ENCODE measurements at regions not wholly inside any gene's neighbourhood (a gene's known extent, or its start where the extent isn't known, plus 50 kb on each side); places are given as distances from the start of the nearest gene placed in this dataset.
"Not testable (repeated sequence)": the region's sequence is repeated elsewhere in the genome, so short reads cannot be mapped to it uniquely, and the experiment has no call there.

DNA sequence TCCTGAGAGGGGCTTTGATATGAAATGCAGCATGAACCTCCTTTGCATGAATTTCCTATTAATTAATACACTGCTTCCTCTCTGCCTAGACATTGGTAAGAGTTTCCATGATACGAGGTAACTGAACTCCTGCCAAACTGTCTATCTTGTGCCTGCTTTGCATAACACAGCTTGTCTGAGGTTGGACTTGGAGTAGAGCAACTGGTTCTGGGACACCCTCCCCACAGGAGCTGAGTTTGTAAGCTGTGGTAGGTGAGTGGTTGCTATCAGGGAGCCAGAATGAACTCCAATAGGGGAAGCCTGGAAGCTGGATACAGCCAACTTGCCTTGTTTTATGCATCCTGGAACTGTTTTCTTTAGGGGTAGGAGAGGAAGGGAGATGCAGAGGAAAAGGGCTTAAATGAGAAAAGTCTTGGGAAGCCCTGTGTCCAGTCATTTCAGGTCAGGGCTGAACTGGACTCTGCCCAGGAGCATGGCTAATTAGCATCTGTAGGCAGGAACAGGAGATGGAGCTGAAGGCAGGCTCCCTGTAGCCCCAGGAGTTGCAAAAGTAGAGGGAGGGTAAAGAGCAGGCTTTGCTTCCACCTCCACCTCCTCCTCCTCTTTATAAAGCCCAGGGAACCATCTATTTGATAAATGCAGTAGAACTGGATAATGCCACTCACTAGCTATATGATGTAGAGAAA lies 73.2 kb upstream of the GPR158 start:
- H3K36me3 ChIP-seq (ENCODE audit: control insufficient read depth, insufficient read depth, low read length), result no peaks in the 10 kb centered on the region
- no peaks in the 10 kb centered on the region for H3K4me1 ChIP-seq (ENCODE audit: control insufficient read depth, insufficient read depth, low read length, poor library complexity, severe bottlenecking)
- no peaks in the 10 kb centered on the region for H3K9me3 ChIP-seq (ENCODE audit: control insufficient read depth, low read length)
- H3K27ac ChIP-seq (ENCODE audit: low read depth, low read length, severe bottlenecking), result no peak overlapping the region
- WGBS, 2 experiments (ENCODE audit: insufficient coverage in 2 of 2), result 80 to 86% methylated on average over 1 of the region's 1 CpG
- no peak overlapping the region for H3K4me3 ChIP-seq (ENCODE audit: extremely low read depth, insufficient read depth, low read length, poor library complexity, severe bottlenecking)

DNA sequence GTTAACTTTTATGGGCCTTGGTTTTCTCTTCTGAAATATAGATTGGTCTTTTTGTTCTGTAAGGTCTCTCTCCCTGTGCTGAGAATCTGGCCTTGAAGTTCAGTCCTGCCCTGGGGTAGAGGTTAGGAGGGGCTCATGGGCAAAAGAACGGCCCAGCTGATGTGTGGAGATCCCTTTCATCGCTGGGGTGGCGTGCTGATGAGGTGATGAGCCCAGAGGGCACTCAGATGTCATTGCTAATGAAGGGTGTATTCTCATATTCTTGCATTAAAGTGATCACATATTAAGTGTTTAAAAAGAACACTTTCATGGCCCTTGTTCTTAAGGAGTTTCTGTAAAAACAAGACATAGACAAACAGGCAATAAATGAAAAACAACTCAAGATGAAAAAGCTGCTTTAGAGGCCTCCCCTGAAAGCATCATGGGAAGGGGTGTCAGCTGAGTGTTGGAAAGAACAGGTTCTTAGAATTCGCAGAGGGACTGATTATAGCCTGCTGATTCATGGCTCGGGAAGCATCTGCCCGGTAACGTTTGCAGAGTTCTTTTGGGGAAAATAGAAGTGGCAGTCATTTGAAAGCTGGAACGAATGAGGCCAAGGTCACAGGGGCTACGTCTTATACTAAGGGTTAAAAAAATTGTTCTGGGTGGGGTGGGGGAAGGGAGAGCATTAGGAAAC lies 72.5 kb upstream of the GPR158 start:
- no peak overlapping the region for H3K27ac ChIP-seq (ENCODE audit: low read depth, low read length, severe bottlenecking)
- no peaks in the 10 kb centered on the region for H3K4me1 ChIP-seq (ENCODE audit: control insufficient read depth, insufficient read depth, low read length, poor library complexity, severe bottlenecking)
- 82 to 90% methylated on average over 5 to 8 of the region's 9 CpGs for WGBS, 2 experiments (ENCODE audit: insufficient coverage in 2 of 2)
- H3K36me3 ChIP-seq (ENCODE audit: control insufficient read depth, insufficient read depth, low read length), result no peaks in the 10 kb centered on the region
- H3K4me3 ChIP-seq (ENCODE audit: extremely low read depth, insufficient read depth, low read length, poor library complexity, severe bottlenecking), result no peak overlapping the region
- no peaks in the 10 kb centered on the region for H3K9me3 ChIP-seq (ENCODE audit: control insufficient read depth, low read length)

DNA sequence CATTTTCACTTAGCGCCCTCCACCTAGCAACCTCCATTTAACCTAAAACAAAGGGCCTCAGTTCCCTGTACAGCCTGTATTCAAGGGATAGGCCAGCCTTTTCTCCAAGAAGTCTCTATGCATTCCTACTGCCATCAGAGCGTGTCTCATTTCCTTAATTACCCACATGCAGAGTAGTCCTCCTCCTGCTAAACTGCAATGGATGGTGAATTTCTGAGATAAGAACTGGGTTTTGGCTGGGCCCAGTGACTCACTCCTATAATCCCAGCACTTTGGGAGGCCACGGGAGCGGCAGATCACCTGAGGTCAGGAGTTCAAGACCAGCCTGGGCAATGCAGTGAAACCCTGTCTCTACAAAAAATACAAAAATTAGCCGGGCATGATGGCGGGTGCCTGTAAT lies 71.1 kb upstream of the GPR158 start:
- H3K9me3 ChIP-seq (ENCODE audit: control insufficient read depth, low read length), result no peaks in the 10 kb centered on the region
- no peaks in the 10 kb centered on the region for H3K4me1 ChIP-seq (ENCODE audit: control insufficient read depth, insufficient read depth, low read length, poor library complexity, severe bottlenecking)
- no peak overlapping the region for H3K4me3 ChIP-seq (ENCODE audit: extremely low read depth, insufficient read depth, low read length, poor library complexity, severe bottlenecking)
- no peaks in the 10 kb centered on the region for H3K36me3 ChIP-seq (ENCODE audit: control insufficient read depth, insufficient read depth, low read length)
- H3K27ac ChIP-seq (ENCODE audit: low read depth, low read length, severe bottlenecking), result no peak overlapping the region
- WGBS, 2 experiments (ENCODE audit: insufficient coverage in 2 of 2), result 81 to 100% methylated on average over 3 of the region's 6 CpGs

DNA sequence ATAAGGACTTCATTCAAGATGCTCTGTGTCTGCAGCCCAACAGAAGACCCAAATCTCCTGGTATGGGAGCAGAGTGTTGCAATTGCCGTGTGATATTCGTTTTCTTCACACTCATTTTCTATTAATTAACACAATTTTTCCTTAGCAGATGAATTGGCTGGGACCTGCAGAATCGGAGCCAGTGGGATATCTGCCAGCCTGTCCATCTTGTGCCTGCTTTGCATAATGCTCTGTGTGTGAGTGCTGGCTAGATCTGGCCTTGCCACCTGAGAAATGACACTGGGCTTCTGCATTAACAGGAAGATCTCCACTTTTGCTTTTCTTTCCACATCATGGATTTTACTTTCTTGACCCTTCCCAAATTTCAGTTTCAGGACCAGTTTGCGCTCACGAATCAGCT lies 70.4 kb upstream of the GPR158 start:
- 90 to 100% methylated on average over 1 to 2 of the region's 5 CpGs for WGBS, 2 experiments (ENCODE audit: insufficient coverage in 2 of 2)

DNA sequence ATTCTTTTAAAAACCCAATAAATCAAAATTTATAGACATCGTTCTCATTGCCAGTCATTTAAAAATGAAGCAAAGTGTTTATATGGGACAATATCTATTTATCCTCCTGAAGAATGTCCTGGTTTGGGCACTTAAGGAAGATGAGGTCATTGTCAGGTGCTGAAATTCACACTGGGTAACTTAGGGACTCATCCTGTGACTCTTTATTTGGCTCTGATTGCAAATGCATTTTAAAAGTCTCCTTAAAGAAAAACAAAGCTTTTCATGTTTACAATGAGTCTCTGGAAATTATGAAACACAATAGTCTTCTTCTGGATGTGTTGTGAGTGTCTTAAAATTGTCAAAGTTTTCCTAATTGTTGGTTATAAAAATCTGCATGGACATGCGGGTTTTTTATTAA lies 69.5 kb upstream of the GPR158 start:
- Histone ChIP-seq H3K27ac (ENCODE audit: low read depth, low read length, severe bottlenecking) (no peak overlapping the region), H3K4me1 (ENCODE audit: control insufficient read depth, insufficient read depth, low read length, poor library complexity, severe bottlenecking) (no peaks in the 10 kb centered on the region), H3K4me3 (ENCODE audit: extremely low read depth, insufficient read depth, low read length, poor library complexity, severe bottlenecking) (no peak overlapping the region), H3K9me3 (ENCODE audit: control insufficient read depth, low read length) (no peaks in the 10 kb centered on the region), H3K36me3 (ENCODE audit: control insufficient read depth, insufficient read depth, low read length) (no peaks in the 10 kb centered on the region)
- WGBS, 2 experiments (ENCODE audit: insufficient coverage in 2 of 2), result no CpG with 5 or more reads among the region's 2 CpGs

More for the DNA sequence above, 70.4 kb upstream of the GPR158 start:
- no peak overlapping the region for H3K27ac ChIP-seq (ENCODE audit: low read depth, low read length, severe bottlenecking)
- H3K4me1 ChIP-seq (ENCODE audit: control insufficient read depth, insufficient read depth, low read length, poor library complexity, severe bottlenecking), result no peaks in the 10 kb centered on the region
- H3K36me3 ChIP-seq (ENCODE audit: control insufficient read depth, insufficient read depth, low read length), result no peaks in the 10 kb centered on the region
- H3K4me3 ChIP-seq (ENCODE audit: extremely low read depth, insufficient read depth, low read length, poor library complexity, severe bottlenecking), result no peak overlapping the region
- H3K9me3 ChIP-seq (ENCODE audit: control insufficient read depth, low read length), result no peaks in the 10 kb centered on the region

DNA sequence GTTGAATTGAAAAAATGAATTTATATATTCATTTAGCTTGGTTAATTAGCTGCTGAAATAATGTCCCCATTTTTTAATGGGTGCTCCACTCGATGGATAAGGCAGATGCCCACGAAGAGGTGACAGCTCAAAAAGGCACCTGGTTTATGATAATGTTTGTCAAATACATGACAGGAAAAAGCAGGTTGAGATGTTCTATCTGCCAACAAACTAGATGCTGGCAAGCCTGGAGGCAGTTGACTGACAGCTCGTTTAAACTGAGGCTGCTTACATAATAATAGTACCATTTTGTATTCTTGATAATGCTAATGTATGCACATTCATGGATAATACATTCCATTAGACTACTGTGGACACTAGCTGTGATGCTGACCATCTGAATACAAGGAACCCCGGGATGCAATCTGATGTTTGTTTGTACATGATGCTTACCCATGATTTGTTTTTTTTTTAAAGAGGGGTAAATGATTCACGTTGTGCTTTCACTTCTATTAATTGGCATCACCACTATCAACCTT lies 69.0 kb upstream of the GPR158 start:
- Histone ChIP-seq H3K4me3 (ENCODE audit: extremely low read depth, insufficient read depth, low read length, poor library complexity, severe bottlenecking) (no peak overlapping the region), H3K4me1 (ENCODE audit: control insufficient read depth, insufficient read depth, low read length, poor library complexity, severe bottlenecking) (no peaks in the 10 kb centered on the region), H3K9me3 (ENCODE audit: control insufficient read depth, low read length) (no peaks in the 10 kb centered on the region), H3K36me3 (ENCODE audit: control insufficient read depth, insufficient read depth, low read length) (no peaks in the 10 kb centered on the region), H3K27ac (ENCODE audit: low read depth, low read length, severe bottlenecking) (no peak overlapping the region)
- WGBS, 2 experiments (ENCODE audit: insufficient coverage in 2 of 2), result 25 to 56% methylated on average over 1 to 2 of the region's 5 CpGs

DNA sequence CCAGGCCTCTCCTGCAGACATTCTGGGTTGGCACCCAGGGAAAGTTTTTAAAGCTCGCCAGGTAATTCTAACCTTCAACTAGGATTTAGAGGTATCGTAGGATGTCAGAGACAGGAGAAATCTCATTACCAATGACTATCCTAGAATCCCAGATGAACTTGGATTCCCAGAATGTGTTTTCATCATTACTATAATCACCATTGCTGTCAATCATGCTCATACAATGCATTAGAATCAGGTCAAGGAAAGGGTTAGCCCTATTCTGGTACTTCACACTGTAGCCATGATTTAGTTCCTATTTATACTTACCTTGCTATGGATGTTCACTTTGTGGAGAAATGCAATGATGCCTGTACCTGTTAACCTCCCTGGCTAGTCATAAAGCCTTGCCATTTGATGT lies 67.0 kb upstream of the GPR158 start:
- no peak overlapping the region for H3K4me3 ChIP-seq (ENCODE audit: extremely low read depth, insufficient read depth, low read length, poor library complexity, severe bottlenecking)
- 83% methylated on average over 1 of the region's 2 CpGs; no CpG with 5 or more reads in 1 of the 2 experiments for WGBS, 2 experiments (ENCODE audit: insufficient coverage in 2 of 2)
- H3K27ac ChIP-seq (ENCODE audit: low read depth, low read length, severe bottlenecking), result no peak overlapping the region
- no peaks in the 10 kb centered on the region for H3K36me3 ChIP-seq (ENCODE audit: control insufficient read depth, insufficient read depth, low read length)
- no peaks in the 10 kb centered on the region for H3K4me1 ChIP-seq (ENCODE audit: control insufficient read depth, insufficient read depth, low read length, poor library complexity, severe bottlenecking)
- H3K9me3 ChIP-seq (ENCODE audit: control insufficient read depth, low read length), result no peaks in the 10 kb centered on the region

DNA sequence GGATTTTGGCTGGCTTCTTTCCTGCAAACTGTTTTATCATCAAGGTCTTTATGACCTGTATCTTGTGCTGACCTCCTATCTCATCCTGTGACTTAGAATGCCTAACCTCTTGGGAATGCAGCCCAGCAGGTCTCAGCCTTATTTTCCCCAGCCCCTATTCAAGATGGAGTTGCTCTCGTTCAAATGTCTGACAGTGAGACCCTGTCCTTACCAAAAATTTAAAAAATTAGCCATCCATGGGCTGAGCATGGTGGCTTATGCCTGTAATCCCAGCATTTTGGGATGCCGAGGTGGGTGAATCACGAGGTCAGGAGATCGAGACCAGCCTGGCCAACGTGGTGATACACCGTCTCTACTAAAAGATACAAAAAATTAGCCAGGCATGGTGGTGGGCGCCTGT lies 64.9 kb upstream of the GPR158 start:
- H3K36me3 ChIP-seq (ENCODE audit: control insufficient read depth, insufficient read depth, low read length); H3K27ac ChIP-seq (ENCODE audit: low read depth, low read length, severe bottlenecking); H3K4me1 ChIP-seq (ENCODE audit: control insufficient read depth, insufficient read depth, low read length, poor library complexity, severe bottlenecking); H3K4me3 ChIP-seq (ENCODE audit: extremely low read depth, insufficient read depth, low read length, poor library complexity, severe bottlenecking); H3K9me3 ChIP-seq (ENCODE audit: control insufficient read depth, low read length): not testable (repeated sequence)
- 91 to 97% methylated on average over 7 of the region's 7 CpGs for WGBS, 2 experiments (ENCODE audit: insufficient coverage in 2 of 2)

DNA sequence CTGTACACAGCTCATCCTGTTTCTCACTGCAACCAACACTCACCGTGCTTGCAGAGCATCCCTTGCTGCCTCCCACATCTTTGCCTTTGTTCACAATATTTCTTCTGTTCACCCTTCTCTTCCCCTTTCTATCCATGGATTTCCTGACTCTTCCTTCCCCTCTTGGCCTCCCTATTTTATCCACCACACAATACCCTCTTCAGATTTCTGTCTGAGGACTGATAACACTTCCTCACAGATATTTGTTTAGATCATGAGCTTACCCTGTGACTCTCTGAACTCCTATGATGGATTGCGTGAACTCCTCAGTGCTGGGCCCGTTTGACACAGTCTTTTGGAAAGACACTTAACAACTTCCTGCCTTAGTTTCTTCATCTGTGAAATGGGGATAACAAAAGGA lies 62.8 kb upstream of the GPR158 start:
- Histone ChIP-seq H3K9me3 (ENCODE audit: control insufficient read depth, low read length) (no peaks in the 10 kb centered on the region), H3K36me3 (ENCODE audit: control insufficient read depth, insufficient read depth, low read length) (no peaks in the 10 kb centered on the region), H3K27ac (ENCODE audit: low read depth, low read length, severe bottlenecking) (no peak overlapping the region), H3K4me3 (ENCODE audit: extremely low read depth, insufficient read depth, low read length, poor library complexity, severe bottlenecking) (no peak overlapping the region), H3K4me1 (ENCODE audit: control insufficient read depth, insufficient read depth, low read length, poor library complexity, severe bottlenecking) (peaks cover 2% of the 10 kb centered on the region)
- WGBS, 2 experiments (ENCODE audit: insufficient coverage in 2 of 2), result 82 to 100% methylated on average over 1 to 2 of the region's 3 CpGs

DNA sequence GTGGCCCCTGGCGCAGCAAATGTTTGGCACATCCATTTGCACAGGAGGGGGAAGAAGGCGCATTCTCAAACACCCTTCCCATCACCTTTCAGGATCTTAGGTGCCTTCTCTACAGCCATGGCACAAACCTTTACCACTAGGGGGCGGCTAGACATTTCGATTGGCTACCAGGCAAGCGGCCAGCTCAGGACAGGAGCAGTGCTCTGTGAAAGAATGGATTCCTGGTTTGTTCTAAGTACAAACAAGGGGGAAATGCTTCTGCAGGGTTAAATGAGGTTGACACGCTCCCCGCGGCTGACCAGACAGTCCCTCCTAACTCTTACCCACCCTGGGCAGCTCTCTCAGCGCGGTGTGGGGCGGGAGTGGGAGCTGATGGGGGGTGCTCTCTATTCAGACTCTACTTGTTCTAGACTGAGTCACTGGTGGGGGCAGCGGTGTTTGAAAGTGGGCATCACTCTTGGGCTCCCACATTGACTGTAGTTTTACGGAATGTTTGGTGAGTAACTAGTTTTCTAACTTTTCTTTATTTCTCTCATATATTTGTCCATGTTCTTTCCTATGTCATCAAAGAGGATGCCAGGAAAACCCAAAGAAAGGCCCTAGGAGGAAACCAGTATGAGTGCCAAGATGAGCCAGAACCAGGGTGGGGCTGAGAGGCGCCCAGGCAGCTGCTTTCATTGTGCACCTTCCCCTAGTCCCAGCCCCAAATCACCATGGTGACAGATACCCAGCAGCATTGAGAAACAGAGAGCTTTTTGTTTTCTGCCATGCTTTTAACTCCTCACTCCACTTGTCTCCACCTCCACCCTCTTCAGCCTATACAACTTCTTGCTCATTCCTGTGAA lies 61.4 kb upstream of the GPR158 start:
- Histone ChIP-seq H3K4me1 (ENCODE audit: control insufficient read depth, insufficient read depth, low read length, poor library complexity, severe bottlenecking) (peaks cover 2% of the 10 kb centered on the region), H3K36me3 (ENCODE audit: control insufficient read depth, insufficient read depth, low read length) (no peaks in the 10 kb centered on the region), H3K27ac (ENCODE audit: low read depth, low read length, severe bottlenecking) (peak overlapping the region; percentile 10), H3K9me3 (ENCODE audit: control insufficient read depth, low read length) (no peaks in the 10 kb centered on the region), H3K4me3 (ENCODE audit: extremely low read depth, insufficient read depth, low read length, poor library complexity, severe bottlenecking) (no peak overlapping the region)
- 41 to 44% methylated on average over 2 to 4 of the region's 14 CpGs for WGBS, 2 experiments (ENCODE audit: insufficient coverage in 2 of 2)
